Stimulated activated naive B cell treated with anti-CD40 and anti-IgM and Interleukin-4, amounts not matched to agents 10 μg/mL and 1 μg/mL and 100 μg/mL, for 72 hours (primary cell): ENCODE measurements at regions not wholly inside any gene's neighbourhood (a gene's known extent, or its start where the extent isn't known, plus 50 kb on each side); places are given as distances from the start of the nearest gene placed in this dataset.

Source experiments
- ATAC-seq, 2 donors: fragments of 150-1000 bp; cut with Tn5 transposase; replicated peaks; 2 replicates each; pipeline ENCODE4 v1.10.0; 2021; ENCODE audit warnings: moderate library complexity in 1 of 2
- DNase-seq: peaks from one replicate; pipeline ENCODE4 v3.0.0; 2021
- H3K27ac Mint-ChIP-seq: one replicate; pipeline ENCODE4 v1.8.0; 2022; ENCODE audit warnings: mild to moderate bottlenecking, mixed read lengths
- H3K27me3 Mint-ChIP-seq, 2 donors: one replicate each; pipeline ENCODE4 v1.8.0; 2022; ENCODE audit warnings: mixed read lengths in 2 of 2
- H3K36me3 Mint-ChIP-seq, 2 donors: one replicate each; pipeline ENCODE4 v1.8.0; 2022; ENCODE audit warnings: mixed read lengths in 2 of 2, mild to moderate bottlenecking in 1 of 2
- H3K4me1 Mint-ChIP-seq, 2 donors: one replicate each; pipeline ENCODE4 v1.8.0; 2022; ENCODE audit warnings: mixed read lengths in 2 of 2, mild to moderate bottlenecking in 1 of 2
- H3K4me3 Mint-ChIP-seq, 2 donors: one replicate each; pipeline ENCODE4 v1.8.0; 2022; ENCODE audit warnings: mild to moderate bottlenecking in 2 of 2, mixed read lengths in 2 of 2, moderate library complexity in 1 of 2
- H3K9me3 Mint-ChIP-seq, 2 donors: one replicate each; pipeline ENCODE4 v1.8.0; 2022; ENCODE audit warnings: mixed read lengths in 2 of 2, mild to moderate bottlenecking in 1 of 2

DNA sequence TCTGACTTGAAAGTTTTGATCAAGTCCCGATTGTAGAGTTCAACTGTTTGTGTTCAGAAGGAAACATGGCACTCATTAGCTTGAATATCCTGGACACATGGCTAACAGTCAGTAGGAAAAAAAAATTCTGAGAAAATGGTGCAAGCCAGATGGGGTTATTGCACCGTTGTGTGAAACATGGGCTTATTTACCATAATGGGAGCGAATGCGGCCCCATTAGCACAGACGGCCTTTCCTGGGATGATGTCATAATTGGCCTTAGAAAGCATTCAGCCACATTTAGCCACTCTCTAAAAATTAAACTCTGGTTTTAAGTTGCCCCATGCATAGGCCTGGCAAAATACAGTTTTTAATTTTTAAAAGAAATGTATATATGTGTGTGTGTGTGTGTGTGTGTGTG is 112.1 kb downstream of the IRX2 start:
- peaks cover 0 to 4% of the 10 kb centered on the region in 2 donors for H3K4me1 Mint-ChIP-seq
- H3K27me3 Mint-ChIP-seq: peaks cover 0 to 5% of the 10 kb centered on the region in 2 donors
- no peak overlapping the region for H3K27ac Mint-ChIP-seq
- peaks cover 0 to 5% of the 10 kb centered on the region in 2 donors for H3K9me3 Mint-ChIP-seq
- no peak overlapping the region for H3K4me3 Mint-ChIP-seq
- no peaks in the 10 kb centered on the region for H3K36me3 Mint-ChIP-seq
- no peak for DNase-seq
- no peak for ATAC-seq

- DNase-seq (no peak), ATAC-seq (no peak)
- Mint-ChIP-seq H3K4me3 (no peak overlapping the region), H3K4me1 (peaks cover 0 to 4% of the 10 kb centered on the region in 2 donors), H3K27me3 (no peaks in the 10 kb centered on the region), H3K27ac (no peak overlapping the region), H3K9me3 (peaks cover 3 to 4% of the 10 kb centered on the region in 2 donors), H3K36me3 (no peaks in the 10 kb centered on the region)
Measured at GRCh38 chr5:2634399-2635176, 116.9 kb downstream of the IRX2 start.

GRCh38 chr5:2633992-2634391 is 117.5 kb downstream of the IRX2 start:
- no peak for DNase-seq
- Mint-ChIP-seq H3K27me3 (no peaks in the 10 kb centered on the region), H3K9me3 (peaks cover 3 to 4% of the 10 kb centered on the region in 2 donors), H3K27ac (no peak overlapping the region), H3K36me3 (no peaks in the 10 kb centered on the region), H3K4me3 (no peak overlapping the region), H3K4me1 (peaks cover 0 to 4% of the 10 kb centered on the region in 2 donors)
- no peak for ATAC-seq

- no peak overlapping the region for H3K4me3 Mint-ChIP-seq
- peaks cover 0 to 4% of the 10 kb centered on the region in 2 donors for H3K4me1 Mint-ChIP-seq
- DNase-seq: no peak
- H3K27ac Mint-ChIP-seq: no peak overlapping the region
- no peak for ATAC-seq
- no peaks in the 10 kb centered on the region for H3K36me3 Mint-ChIP-seq
- no peaks in the 10 kb centered on the region for H3K27me3 Mint-ChIP-seq
- peaks cover 7 to 9% of the 10 kb centered on the region in 2 donors for H3K9me3 Mint-ChIP-seq
Measured at GRCh38 chr5:2631758-2632157, 119.7 kb downstream of the IRX2 start.

GRCh38 chr5:2629045-2629444 is 122.4 kb downstream of the IRX2 start:
- no peaks in the 10 kb centered on the region for H3K36me3 Mint-ChIP-seq
- no peak for DNase-seq

GRCh38 chr5:2627867-2628266 is 123.6 kb downstream of the IRX2 start:
- H3K4me3 Mint-ChIP-seq: no peak overlapping the region
- peaks cover 4 to 10% of the 10 kb centered on the region in 2 donors for H3K9me3 Mint-ChIP-seq
- no peaks in the 10 kb centered on the region for H3K36me3 Mint-ChIP-seq

More at GRCh38 chr5:2629045-2629444, 122.4 kb downstream of the IRX2 start:
- no peaks in the 10 kb centered on the region for H3K27me3 Mint-ChIP-seq
- no peak overlapping the region for H3K4me3 Mint-ChIP-seq
- no peak for ATAC-seq
- H3K9me3 Mint-ChIP-seq: peaks cover 7 to 12% of the 10 kb centered on the region in 2 donors
- H3K4me1 Mint-ChIP-seq: no peaks in the 10 kb centered on the region
- no peak overlapping the region for H3K27ac Mint-ChIP-seq

DNA sequence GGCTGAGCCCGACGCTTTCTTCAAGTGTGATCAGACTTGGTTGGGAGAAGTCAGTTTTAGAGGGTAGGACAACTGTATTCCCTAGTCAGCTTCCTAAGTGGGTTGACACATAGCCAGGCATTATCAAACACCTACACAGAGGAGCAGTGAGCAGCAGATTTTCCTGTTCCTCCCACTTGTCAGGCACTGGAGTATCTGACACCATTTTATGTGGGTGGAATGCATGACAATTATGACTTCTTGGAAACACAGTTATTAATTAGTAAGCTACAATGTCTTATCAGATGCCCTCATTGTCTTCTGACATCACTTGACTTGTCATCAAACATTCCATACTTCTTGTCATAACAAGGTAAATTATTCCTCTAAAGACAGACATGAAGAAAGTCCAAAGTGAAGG is 124.9 kb downstream of the IRX2 start:
- no peak overlapping the region for H3K27ac Mint-ChIP-seq
- DNase-seq: no peak
- H3K27me3 Mint-ChIP-seq: no peaks in the 10 kb centered on the region
- ATAC-seq: no peak
- H3K4me3 Mint-ChIP-seq: no peak overlapping the region
- H3K4me1 Mint-ChIP-seq: no peaks in the 10 kb centered on the region
- peaks cover 4 to 10% of the 10 kb centered on the region in 2 donors for H3K9me3 Mint-ChIP-seq
- no peaks in the 10 kb centered on the region for H3K36me3 Mint-ChIP-seq

More at GRCh38 chr5:2627867-2628266, 123.6 kb downstream of the IRX2 start:
- DNase-seq (no peak), ATAC-seq (no peak)
- Mint-ChIP-seq H3K4me1 (no peaks in the 10 kb centered on the region), H3K27me3 (no peaks in the 10 kb centered on the region), H3K27ac (no peak overlapping the region)

- no peak for ATAC-seq
- Mint-ChIP-seq H3K27me3 (no peaks in the 10 kb centered on the region), H3K9me3 (peaks cover 0 to 10% of the 10 kb centered on the region in 2 donors), H3K27ac (no peak overlapping the region), H3K4me3 (no peak overlapping the region), H3K4me1 (no peaks in the 10 kb centered on the region), H3K36me3 (no peaks in the 10 kb centered on the region)
- no peak for DNase-seq
Measured at GRCh38 chr5:2622866-2623265, 128.6 kb downstream of the IRX2 start.

DNA sequence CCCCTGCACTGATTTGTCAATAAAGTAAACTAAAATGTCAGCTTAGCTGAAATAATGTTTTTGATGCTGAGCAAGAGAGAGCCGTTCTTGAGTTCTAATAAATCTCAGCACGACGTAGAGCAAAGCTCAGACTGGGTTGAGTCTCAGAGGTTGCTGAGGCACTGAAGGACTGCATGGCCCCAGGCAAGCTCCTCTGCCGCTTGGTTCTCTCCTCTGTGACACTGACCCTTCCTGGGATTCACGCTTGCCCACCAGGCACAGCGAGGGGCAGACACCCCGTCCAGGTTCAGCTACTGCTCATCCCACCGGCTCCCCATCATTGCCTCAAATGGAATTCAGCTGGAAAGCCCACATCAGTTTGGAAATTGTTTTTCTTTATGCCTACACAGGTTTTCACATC is 129.8 kb downstream of the IRX2 start:
- DNase-seq (no peak), ATAC-seq (no peak)
- Mint-ChIP-seq H3K4me1 (no peaks in the 10 kb centered on the region), H3K9me3 (peaks cover 0 to 4% of the 10 kb centered on the region in 2 donors), H3K27ac (no peak overlapping the region), H3K4me3 (no peak overlapping the region), H3K36me3 (no peaks in the 10 kb centered on the region), H3K27me3 (no peaks in the 10 kb centered on the region)

GRCh38 chr5:2619216-2619615 is 132.3 kb downstream of the IRX2 start:
- peaks cover 4% of the 10 kb centered on the region in 2 donors for H3K9me3 Mint-ChIP-seq
- peaks cover 0 to 5% of the 10 kb centered on the region in 2 donors for H3K27me3 Mint-ChIP-seq
- no peaks in the 10 kb centered on the region for H3K4me1 Mint-ChIP-seq
- ATAC-seq (no peak), DNase-seq (no peak)
- H3K4me3 Mint-ChIP-seq: no peak overlapping the region
- no peak overlapping the region for H3K27ac Mint-ChIP-seq
- no peaks in the 10 kb centered on the region for H3K36me3 Mint-ChIP-seq

GRCh38 chr5:2617461-2617860 is 134.0 kb downstream of the IRX2 start:
- Mint-ChIP-seq H3K27ac (no peak overlapping the region), H3K9me3 (peaks cover 6 to 12% of the 10 kb centered on the region in 2 donors)

DNA sequence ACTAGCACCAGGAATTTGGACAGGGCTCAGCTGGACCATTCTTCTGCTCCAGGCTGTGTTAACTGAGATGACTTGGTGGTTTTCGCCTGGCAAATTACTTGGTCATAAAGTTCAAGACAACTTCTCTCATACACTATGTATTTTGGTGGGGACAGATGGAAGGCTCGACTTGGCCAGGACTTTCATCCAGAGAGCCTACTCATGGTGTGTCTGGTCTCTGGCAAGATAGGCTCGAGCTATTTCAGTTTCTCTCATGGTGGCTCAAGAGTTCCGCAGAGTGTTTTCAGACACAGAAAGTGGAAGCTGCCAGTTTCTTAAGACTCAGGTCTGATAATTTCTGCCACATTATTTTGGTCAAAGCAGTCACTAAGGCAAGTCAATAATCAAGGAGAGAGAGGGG is 135.6 kb downstream of the IRX2 start:
- Mint-ChIP-seq H3K9me3 (peaks cover 7 to 12% of the 10 kb centered on the region in 2 donors), H3K4me3 (no peak overlapping the region), H3K27ac (no peak overlapping the region), H3K4me1 (no peaks in the 10 kb centered on the region), H3K36me3 (no peaks in the 10 kb centered on the region), H3K27me3 (peaks cover 0 to 5% of the 10 kb centered on the region in 2 donors)
- ATAC-seq (no peak), DNase-seq (no peak)

More at GRCh38 chr5:2617461-2617860, 134.0 kb downstream of the IRX2 start:
- ATAC-seq (no peak), DNase-seq (no peak)
- H3K36me3 Mint-ChIP-seq: no peaks in the 10 kb centered on the region
- H3K4me1 Mint-ChIP-seq: no peaks in the 10 kb centered on the region
- peaks cover 0 to 5% of the 10 kb centered on the region in 2 donors for H3K27me3 Mint-ChIP-seq
- H3K4me3 Mint-ChIP-seq: no peak overlapping the region

GRCh38 chr5:2614571-2614970 is 136.9 kb downstream of the IRX2 start:
- peaks cover 7 to 12% of the 10 kb centered on the region in 2 donors for H3K9me3 Mint-ChIP-seq
- DNase-seq (no peak), ATAC-seq (no peak)
- no peaks in the 10 kb centered on the region for H3K36me3 Mint-ChIP-seq
- no peak overlapping the region for H3K27ac Mint-ChIP-seq
- peaks cover 0 to 5% of the 10 kb centered on the region in 2 donors for H3K27me3 Mint-ChIP-seq
- H3K4me3 Mint-ChIP-seq: no peak overlapping the region
- no peaks in the 10 kb centered on the region for H3K4me1 Mint-ChIP-seq

GRCh38 chr5:2611659-2612058 is 139.8 kb downstream of the IRX2 start:
- Mint-ChIP-seq H3K4me3 (no peak overlapping the region), H3K9me3 (peaks cover 8 to 16% of the 10 kb centered on the region in 2 donors), H3K36me3 (no peaks in the 10 kb centered on the region), H3K4me1 (no peaks in the 10 kb centered on the region), H3K27me3 (peaks cover 0 to 5% of the 10 kb centered on the region in 2 donors), H3K27ac (no peak overlapping the region)
- DNase-seq (no peak), ATAC-seq (no peak)

GRCh38 chr5:2610986-2611385 is 140.5 kb downstream of the IRX2 start:
- DNase-seq (no peak), ATAC-seq (no peak)
- Mint-ChIP-seq H3K4me1 (no peaks in the 10 kb centered on the region), H3K27ac (no peak overlapping the region), H3K36me3 (no peaks in the 10 kb centered on the region), H3K4me3 (no peak overlapping the region), H3K27me3 (peaks cover 0 to 5% of the 10 kb centered on the region in 2 donors), H3K9me3 (peaks cover 8 to 16% of the 10 kb centered on the region in 2 donors)
